HL-60 (cell line): ENCODE measurements at regions not wholly inside any gene's neighbourhood (a gene's known extent, or its start where the extent isn't known, plus 50 kb on each side); places are given as distances from the start of the nearest gene placed in this dataset.

Experiments used
- DNase-seq, 2 experiments: peaks; one replicate each; pipeline ENCODE4 v3.0.0-alpha.2; 2010 to 2020; ENCODE audit warnings: low read depth in 1 of 2, low spot score in 1 of 2
- H3K27ac ChIP-seq: fragments of 250-450 bp; sonication (Bioruptor Pico); replicated peaks from 2 replicates; pipeline ENCODE4 v1.5.1; 2020; ENCODE audit warnings: mild to moderate bottlenecking, moderate library complexity
- H3K27me3 ChIP-seq: fragments of 250-450 bp; sonication (Bioruptor Pico); 2 replicates; pipeline ENCODE4 v1.5.1; 2021; ENCODE audit warnings: mild to moderate bottlenecking, moderate library complexity; ENCODE audit not compliant: insufficient read depth, poor library complexity, severe bottlenecking
- H3K4me3 ChIP-seq: replicated peaks from 2 replicates; pipeline ENCODE4 v1.5.1; 2011; ENCODE audit warnings: mild to moderate bottlenecking, control low read depth, low read length; ENCODE audit not compliant: insufficient read depth
- CTCF ChIP-seq: IDR thresholded peaks from one replicate; pipeline ENCODE4 v1.5.1; 2011; ENCODE audit warnings: low read length, control low read depth, inconsistent platforms; ENCODE audit not compliant: insufficient read depth
- GABPA ChIP-seq: IDR thresholded peaks from 2 replicates; pipeline ENCODE4 v1.6.1; 2012; ENCODE audit warnings: low read depth
- POLR2AphosphoS5 ChIP-seq: IDR thresholded peaks from 2 replicates; pipeline ENCODE4 v1.6.1; 2012; ENCODE audit warnings: low read depth
- REST ChIP-seq: IDR thresholded peaks from 2 replicates; pipeline ENCODE4 v1.6.1; 2012; ENCODE audit warnings: low read depth; ENCODE audit not compliant: insufficient replicate concordance
- SPI1 ChIP-seq: IDR thresholded peaks from 2 replicates; pipeline ENCODE4 v1.6.1; 2012; ENCODE audit warnings: low read depth, mild to moderate bottlenecking, borderline replicate concordance

DNA sequence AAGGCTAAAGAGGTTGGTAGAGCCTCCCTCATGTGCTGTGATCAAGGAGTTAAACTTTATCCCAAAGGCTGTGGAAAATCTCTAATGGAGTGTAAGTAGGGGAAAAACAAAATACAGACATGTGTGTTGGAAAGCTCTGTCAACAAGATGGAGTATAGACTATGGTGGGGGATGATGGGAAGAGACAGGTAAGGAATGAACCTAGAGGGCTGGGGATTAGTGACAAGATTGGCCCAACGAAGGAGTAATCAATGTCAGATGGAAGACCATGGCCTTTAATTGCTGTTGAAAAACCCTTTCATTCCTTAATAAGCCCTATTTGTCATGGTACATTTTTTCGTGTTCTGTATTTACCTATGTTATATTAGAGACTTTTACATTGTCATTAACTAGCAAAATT, 278.6 kb downstream of the SQOR start:
- no peak overlapping the region for H3K4me3 ChIP-seq
- TF ChIP-seq CTCF (no peak), REST (no peak), POLR2AphosphoS5 (no peak), GABPA (no peak), SPI1 (no peak)
- no peaks in the 10 kb centered on the region for H3K27me3 ChIP-seq
- H3K27ac ChIP-seq: no peak overlapping the region
- no peak for DNase-seq

DNA sequence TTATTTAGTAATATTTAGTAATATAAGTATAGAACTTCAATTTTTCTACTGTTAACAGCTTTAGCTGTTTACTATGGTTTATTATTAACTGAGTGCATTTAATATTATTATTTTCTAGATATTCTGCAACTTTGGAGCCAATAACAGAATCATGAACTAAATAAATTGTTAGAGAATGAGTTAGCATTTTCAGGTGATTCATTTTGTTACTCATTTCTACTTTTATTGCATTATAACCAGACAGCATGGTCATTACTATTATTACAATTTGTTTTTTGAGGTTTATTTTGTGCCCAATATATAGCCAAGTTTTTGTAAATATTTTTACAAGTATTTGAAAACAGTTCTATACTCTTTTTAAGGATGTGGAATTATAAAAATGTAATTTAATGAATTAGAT, 279.6 kb downstream of the SQOR start:
- DNase-seq: no peak
- no peak overlapping the region for H3K4me3 ChIP-seq
- H3K27ac ChIP-seq: no peak overlapping the region
- no peaks in the 10 kb centered on the region for H3K27me3 ChIP-seq
- TF ChIP-seq REST (no peak), CTCF (no peak), POLR2AphosphoS5 (no peak), SPI1 (no peak), GABPA (no peak)

DNA sequence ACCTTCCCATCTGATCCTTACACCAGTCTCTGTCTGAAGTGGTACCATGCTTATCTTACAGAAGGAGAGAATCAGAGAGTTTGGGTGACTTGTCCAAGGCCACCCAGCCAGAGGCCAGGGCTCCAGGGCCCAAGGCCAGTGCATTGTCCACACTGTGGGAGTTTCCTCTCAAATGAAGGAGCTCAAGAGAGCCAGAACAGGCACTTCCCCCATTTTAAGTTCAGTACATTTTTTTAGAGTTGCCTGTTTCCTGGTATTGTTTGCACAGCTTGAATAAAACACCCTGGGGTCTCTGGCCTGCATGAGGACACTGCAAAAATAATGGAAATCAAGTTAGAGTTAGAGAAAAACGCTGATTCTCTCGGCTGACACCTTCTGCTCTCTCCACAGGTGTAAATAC, 284.0 kb downstream of the SQOR start:
- Histone ChIP-seq H3K27me3 (no peaks in the 10 kb centered on the region), H3K4me3 (no peak overlapping the region), H3K27ac (no peak overlapping the region)
- TF ChIP-seq REST (no peak), GABPA (no peak), POLR2AphosphoS5 (no peak), SPI1 (no peak), CTCF (no peak)
- DNase-seq: no peak
